Ovary (tissue), 7 donors: ENCODE measurements at regions not wholly inside any gene's neighbourhood (a gene's known extent, or its start where the extent isn't known, plus 50 kb on each side); places are given as distances from the start of the nearest gene placed in this dataset.

Experiments used
- DNase-seq, 5 donors: peaks; one replicate each; pipeline ENCODE4 v3.0.0-alpha.2; 2019 to 2020
- H3K27ac ChIP-seq, 2 donors: fragments of 200-600 bp; one replicate each; pipeline versions ENCODE4 v1.5.1 to v1.8.0; 2019 to 2022
- H3K27me3 ChIP-seq: fragments of 200-600 bp; one replicate; pipeline ENCODE4 v1.8.0; 2022
- H3K36me3 ChIP-seq: fragments of 200-600 bp; sonication (generic); one replicate; pipeline ENCODE4 v1.5.1; 2019
- H3K4me1 ChIP-seq: one replicate; pipeline ENCODE4 v1.8.1; 2013; ENCODE audit warnings: mild to moderate bottlenecking, moderate library complexity; ENCODE audit not compliant: insufficient read depth
- H3K4me3 ChIP-seq: fragments of 200-600 bp; sonication (generic); one replicate; pipeline ENCODE4 v1.5.1; 2017
- H3K9me3 ChIP-seq, 2 donors: fragments of 200-600 bp in 1 of 2; sonication (generic) in 1 of 2; one replicate each; pipeline versions ENCODE4 v1.5.1 to v1.8.1; 2013 to 2019; ENCODE audit warnings: mild to moderate bottlenecking in 1 of 2, moderate library complexity in 1 of 2
- CTCF ChIP-seq, 3 donors: fragments of 450-650 bp in 2 of 3; fragments of 200-600 bp in 1 of 3; IDR thresholded peaks; one replicate each; pipeline versions ENCODE4 v1.5.1 to v1.8.0; 2016 to 2022; ENCODE audit warnings: antibody characterized with exemption in 3 of 3, mild to moderate bottlenecking in 1 of 3
- EP300 ChIP-seq: sonication (generic); formaldehyde crosslinking; IDR thresholded peaks from one replicate; pipeline ENCODE4 v1.6.1; 2017; ENCODE audit warnings: antibody characterized with exemption
- POLR2A ChIP-seq: fragments of 450-650 bp; IDR thresholded peaks from one replicate; pipeline ENCODE4 v1.6.1; 2017; ENCODE audit warnings: antibody characterized with exemption, mild to moderate bottlenecking, moderate library complexity
- WGBS, 3 donors: extraction: QIAGEN DNeasy Blood & Tissue Kit in 1 of 3; methylation state at CpG; one replicate each; pipeline versions ENCODE4 v1.1.5 to v1.1.7; 2013 to 2017; 5-methylcytosine and 5-hydroxymethylcytosine counted together
- intact Hi-C, 4 donors: fragments of 100-400 bp; cut with DNase I; formaldehyde crosslinking; loops; one replicate each; pipeline versions ENCODE4 v1.11.0 to v1.15.1; 2022 to 2023
- donor health status: DM: no; HTN: no; CAD: no; lungs with moderate emphysema.
- donor health status: DM: no; HTN: no; CAD: no.
- donor health status: Bipolar disorder and iron deficiency.
- donor health status: DM: no; HTN: no; CAD: no.
- donor health status: DM: yes; HTN: yes; CAD: no.

DNA sequence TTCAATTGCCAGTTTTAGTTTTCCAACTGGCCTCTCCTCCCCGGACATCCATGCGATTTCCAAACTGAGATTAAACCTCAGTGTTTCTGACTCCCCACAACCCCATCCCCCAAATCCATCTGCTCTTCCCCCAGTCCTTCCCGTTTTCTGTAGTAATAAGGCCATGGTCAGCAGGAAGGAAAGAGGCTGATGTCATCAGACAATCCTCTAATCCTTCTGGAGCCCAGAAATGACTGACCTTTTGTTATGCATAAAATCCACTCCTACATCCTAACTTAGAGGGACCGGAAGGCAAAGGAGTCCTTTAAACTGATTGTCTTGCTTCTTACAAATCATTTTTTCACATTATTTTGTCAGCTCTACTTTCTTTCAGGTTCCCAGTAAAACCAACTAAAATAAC is 155.8 kb downstream of the INO80D start:
- Histone ChIP-seq H3K36me3 (no peaks in the 10 kb centered on the region), H3K27ac (no peak overlapping the region), H3K9me3 (no peaks in the 10 kb centered on the region), H3K27me3 (no peaks in the 10 kb centered on the region), H3K4me3 (no peak overlapping the region), H3K4me1 (no peaks in the 10 kb centered on the region)
- no peak for DNase-seq
- 37 to 38% (median 37%) methylated on average over 4 of the region's 4 CpGs for whole genome bisulfite sequencing, 3 donors
- TF ChIP-seq CTCF (IDR thresholded peaks at IDR 0.05), result no peak
- TF ChIP-seq EP300, result no peak
- intact Hi-C loops, result no loop called here

GRCh38 chr2:205929246-205929942 is 156.6 kb downstream of the INO80D start:
- intact Hi-C loops, result loop anchor here in 2 of 4 donors (10.0 kb wide), 2 partner anchors 1605 to 1665 kb away; no protein-coding TSS in a partner anchor
- Histone ChIP-seq H3K9me3 (no peaks in the 10 kb centered on the region), H3K27me3 (no peaks in the 10 kb centered on the region), H3K27ac (no peak overlapping the region), H3K36me3 (no peaks in the 10 kb centered on the region), H3K4me3 (no peak overlapping the region), H3K4me1 (peaks cover 2% of the 10 kb centered on the region)
- WGBS, 3 donors, result 90 to 92% (median 92%) methylated on average over 9 of the region's 9 CpGs
- TF ChIP-seq EP300 (no peak), CTCF (IDR thresholded peaks at IDR 0.05) (no peak), POLR2A (no peak)
- DNase-seq, result no peak

DNA sequence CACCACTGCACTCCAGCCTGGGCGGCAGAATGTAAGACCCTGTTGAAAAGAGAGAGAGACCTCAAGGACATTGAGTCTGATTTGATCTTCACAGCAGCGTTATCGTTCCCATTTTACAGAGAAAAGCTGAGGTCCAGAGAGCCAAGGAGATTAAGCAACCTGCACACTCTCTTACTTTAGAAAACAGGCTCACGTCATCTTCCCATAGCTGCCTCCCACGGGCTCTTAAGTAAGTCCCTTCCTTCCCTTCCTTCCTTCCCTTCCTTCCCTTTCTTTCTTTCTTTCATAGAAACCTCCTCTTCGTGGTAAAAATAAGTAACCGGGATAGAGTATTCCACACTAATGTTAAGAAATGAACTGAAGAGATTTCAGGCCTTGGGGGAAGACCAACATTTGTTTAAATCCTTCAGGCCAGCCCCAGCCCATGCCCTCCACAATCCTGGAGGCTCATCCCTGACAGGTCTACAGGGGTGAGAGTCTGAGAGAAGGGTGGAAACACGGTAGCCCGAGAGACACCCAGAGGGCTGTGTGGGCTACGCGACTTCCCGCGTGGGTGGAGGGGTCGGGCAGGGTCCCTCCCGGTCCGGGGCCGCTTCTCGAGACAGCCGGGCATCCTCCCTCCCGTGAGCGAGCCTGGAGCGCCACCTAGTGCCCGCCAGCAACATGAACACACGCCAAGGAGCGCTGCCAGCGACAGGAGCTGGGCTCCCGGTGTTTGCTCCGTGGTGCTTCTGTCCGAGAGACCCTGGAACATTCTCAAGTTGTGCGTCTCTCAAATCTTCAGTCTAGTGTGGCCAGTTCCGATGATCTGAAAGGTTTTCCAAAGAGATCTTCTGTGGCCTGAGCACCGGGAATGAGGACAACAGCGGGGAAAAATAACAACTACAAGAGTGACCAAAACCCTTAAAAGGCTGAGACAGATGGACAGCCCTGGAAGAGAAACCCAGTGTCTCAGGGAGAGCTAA is 160.3 kb downstream of the INO80D start:
- Histone ChIP-seq H3K4me3 (peak overlapping the region; percentile 23), H3K27me3 (no peaks in the 10 kb centered on the region), H3K36me3 (no peaks in the 10 kb centered on the region), H3K4me1 (peaks cover 2% of the 10 kb centered on the region), H3K27ac (no peak overlapping the region), H3K9me3 (no peaks in the 10 kb centered on the region)
- WGBS, 3 donors, result 8 to 14% (median 9%) methylated on average over 23 to 33 of the region's 33 CpGs
- peak; percentile 81 to 90 (median 87) for DNase-seq
- no peak for TF ChIP-seq POLR2A
- TF ChIP-seq EP300, result no peak
- peak; percentile 78 to 93 (median 93) for TF ChIP-seq CTCF (IDR thresholded peaks at IDR 0.05)
- intact Hi-C loops, result loop anchor here in 2 of 4 donors (2.0 to 10.0 kb wide), 3 partner anchors 79 to 1661 kb away; no protein-coding TSS in a partner anchor

DNA sequence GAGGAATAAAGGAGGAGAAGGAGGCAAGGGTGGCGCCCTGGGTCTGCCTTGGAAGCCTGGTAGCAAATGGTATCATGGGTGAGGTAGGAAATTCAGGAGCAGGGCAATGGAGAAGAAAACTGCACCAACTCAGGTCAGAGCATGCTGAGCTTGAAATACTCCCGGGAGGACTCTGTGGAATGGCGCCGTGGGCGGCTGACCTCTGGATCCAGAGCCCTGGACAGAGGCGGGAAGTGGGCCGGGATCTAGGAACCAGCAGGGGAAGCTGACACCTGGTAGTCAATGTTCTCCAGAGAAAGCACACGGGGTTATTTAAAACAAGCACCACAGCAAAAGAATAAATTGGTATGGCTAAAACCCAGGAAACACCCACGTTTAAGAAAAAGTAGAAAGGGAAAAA is 161.3 kb downstream of the INO80D start:
- intact Hi-C loops, result loop anchor here in 2 of 4 donors (10.0 kb wide), 2 partner anchors 1600 to 1660 kb away; no protein-coding TSS in a partner anchor

More for the DNA sequence above, 161.3 kb downstream of the INO80D start:
- WGBS, 3 donors, result 25 to 39% (median 37%) methylated on average over 9 of the region's 9 CpGs
- no peak for TF ChIP-seq EP300
- TF ChIP-seq CTCF (IDR thresholded peaks at IDR 0.05), result no peak
- no peak for TF ChIP-seq POLR2A
- no peaks in the 10 kb centered on the region for H3K9me3 ChIP-seq
- H3K36me3 ChIP-seq, result no peaks in the 10 kb centered on the region
- H3K4me1 ChIP-seq, result peaks cover 2% of the 10 kb centered on the region
- no peaks in the 10 kb centered on the region for H3K27me3 ChIP-seq
- no peak overlapping the region for H3K27ac ChIP-seq
- H3K4me3 ChIP-seq, result no peak overlapping the region
- peak in 2 of 5 donors; percentile 21 to 60 for DNase-seq
